ENCODE measurements at regions not wholly inside any gene's neighbourhood (a gene's known extent, or its start where the extent isn't known, plus 50 kb on each side); places are given as distances from the start of the nearest gene placed in this dataset.

DNA sequence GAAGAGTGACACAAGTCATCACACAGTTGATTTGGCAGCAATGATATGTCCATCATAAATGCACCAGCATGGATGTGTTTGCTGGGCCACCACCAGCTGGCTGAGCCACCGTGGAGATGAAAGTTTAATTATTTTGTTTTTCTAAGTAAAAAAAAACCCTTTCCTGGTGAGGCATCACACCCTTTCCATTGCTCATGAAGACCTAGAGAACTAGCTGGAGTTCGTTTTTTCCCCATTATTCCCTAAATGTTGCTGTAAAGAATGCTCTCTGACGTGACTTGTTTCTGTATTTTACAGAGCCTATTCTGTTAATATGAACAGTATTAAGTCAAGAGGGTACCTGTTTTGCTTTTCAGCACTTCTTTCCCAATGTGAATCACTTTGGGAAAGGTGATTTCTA, 257.9 kb downstream of the MSRB3 start:
- Mint-ChIP-seq H3K36me3 (peaks cover 21% of the 10 kb centered on the region), H3K27ac (peak overlapping the region; percentile 90), H3K27me3 (ENCODE audit: low read depth) (no peaks in the 10 kb centered on the region)

DNA sequence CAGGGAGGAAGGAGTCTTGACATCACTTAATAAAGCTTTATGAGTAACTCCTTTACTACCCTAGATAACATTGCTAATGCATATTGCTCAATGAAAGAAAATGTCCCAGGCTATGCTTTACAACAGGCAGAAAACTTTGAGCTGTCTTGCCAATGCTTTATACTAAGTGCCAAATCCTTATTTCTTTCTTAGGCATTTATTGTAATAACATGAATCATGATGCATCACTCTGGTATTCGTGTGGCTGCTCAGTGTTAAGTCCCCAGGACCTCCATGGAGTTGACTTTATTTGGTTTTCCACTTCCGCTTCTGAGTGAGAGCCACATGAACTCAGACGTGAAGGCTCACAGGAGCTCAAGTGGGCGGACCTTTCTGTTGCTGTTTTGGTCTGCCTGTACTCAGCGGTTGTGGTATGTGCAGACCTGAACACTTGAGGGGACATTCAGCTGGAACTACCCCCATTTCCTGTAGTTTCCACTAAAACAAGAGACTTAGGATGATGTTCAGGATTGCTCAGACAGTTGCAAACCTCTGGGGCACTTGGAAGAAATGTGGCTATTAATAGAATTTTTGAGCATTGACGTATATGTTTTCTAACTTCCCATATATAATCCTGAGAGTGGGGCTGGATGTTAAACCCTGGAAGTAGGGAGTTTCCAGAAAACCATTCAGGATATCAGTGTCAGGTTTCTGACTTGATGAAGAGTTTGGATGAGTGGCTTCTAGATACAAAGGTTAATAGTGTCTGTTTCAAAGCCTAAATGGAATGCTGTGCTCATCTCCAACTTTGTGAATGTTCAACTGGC, 258.6 kb downstream of the MSRB3 start:
- peaks cover 40% of the 10 kb centered on the region for H3K9me3 Mint-ChIP-seq
- no peak for DNase-seq (ENCODE audit: low spot score in 2 of 2, unreplicated experiment in 2 of 2)
- peaks cover 59% of the 10 kb centered on the region for H3K4me1 Mint-ChIP-seq
- no peaks in the 10 kb centered on the region for H3K27me3 Mint-ChIP-seq (ENCODE audit: low read depth)
- TF ChIP-seq, protein P1, sequence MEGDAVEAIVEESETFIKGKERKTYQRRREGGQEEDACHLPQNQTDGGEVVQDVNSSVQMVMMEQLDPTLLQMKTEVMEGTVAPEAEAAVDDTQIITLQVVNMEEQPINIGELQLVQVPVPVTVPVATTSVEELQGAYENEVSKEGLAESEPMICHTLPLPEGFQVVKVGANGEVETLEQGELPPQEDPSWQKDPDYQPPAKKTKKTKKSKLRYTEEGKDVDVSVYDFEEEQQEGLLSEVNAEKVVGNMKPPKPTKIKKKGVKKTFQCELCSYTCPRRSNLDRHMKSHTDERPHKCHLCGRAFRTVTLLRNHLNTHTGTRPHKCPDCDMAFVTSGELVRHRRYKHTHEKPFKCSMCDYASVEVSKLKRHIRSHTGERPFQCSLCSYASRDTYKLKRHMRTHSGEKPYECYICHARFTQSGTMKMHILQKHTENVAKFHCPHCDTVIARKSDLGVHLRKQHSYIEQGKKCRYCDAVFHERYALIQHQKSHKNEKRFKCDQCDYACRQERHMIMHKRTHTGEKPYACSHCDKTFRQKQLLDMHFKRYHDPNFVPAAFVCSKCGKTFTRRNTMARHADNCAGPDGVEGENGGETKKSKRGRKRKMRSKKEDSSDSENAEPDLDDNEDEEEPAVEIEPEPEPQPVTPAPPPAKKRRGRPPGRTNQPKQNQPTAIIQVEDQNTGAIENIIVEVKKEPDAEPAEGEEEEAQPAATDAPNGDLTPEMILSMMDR (IDR thresholded peaks at IDR 0.05; ENCODE audit: unreplicated experiment): no peak
- peaks cover 21% of the 10 kb centered on the region for H3K36me3 Mint-ChIP-seq
- H3K4me3 Mint-ChIP-seq: no peak overlapping the region
- H3K27ac Mint-ChIP-seq: peak overlapping the region; percentile 90

More for the DNA sequence above, 257.9 kb downstream of the MSRB3 start:
- H3K4me3 Mint-ChIP-seq: no peak overlapping the region
- peaks cover 64% of the 10 kb centered on the region for H3K4me1 Mint-ChIP-seq
- H3K9me3 Mint-ChIP-seq: peaks cover 36% of the 10 kb centered on the region
- no peak for DNase-seq (ENCODE audit: low spot score in 2 of 2, unreplicated experiment in 2 of 2)
- TF ChIP-seq, protein P1 (IDR thresholded peaks at IDR 0.05; ENCODE audit: unreplicated experiment): no peak

DNA sequence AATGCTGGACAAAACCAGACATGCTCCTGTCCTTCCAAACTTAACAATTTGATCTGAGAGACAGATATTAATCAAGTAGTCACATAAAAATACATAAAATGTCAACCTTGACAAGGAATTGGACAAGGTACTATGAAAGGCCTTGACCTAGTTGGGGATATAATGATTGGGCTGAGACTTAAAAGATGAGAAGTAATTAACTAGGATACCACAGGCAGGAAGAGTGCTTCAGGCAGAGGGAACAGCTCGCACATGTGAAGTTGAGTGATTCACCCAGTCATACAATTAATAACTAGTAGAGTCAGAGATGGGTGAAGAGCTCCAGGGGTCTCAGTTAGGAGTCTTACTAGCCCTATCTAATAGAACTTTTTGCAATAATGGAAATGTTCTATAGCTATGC, 259.5 kb downstream of the MSRB3 start:
- DNase-seq (ENCODE audit: low spot score in 2 of 2, unreplicated experiment in 2 of 2): no peak

DNA sequence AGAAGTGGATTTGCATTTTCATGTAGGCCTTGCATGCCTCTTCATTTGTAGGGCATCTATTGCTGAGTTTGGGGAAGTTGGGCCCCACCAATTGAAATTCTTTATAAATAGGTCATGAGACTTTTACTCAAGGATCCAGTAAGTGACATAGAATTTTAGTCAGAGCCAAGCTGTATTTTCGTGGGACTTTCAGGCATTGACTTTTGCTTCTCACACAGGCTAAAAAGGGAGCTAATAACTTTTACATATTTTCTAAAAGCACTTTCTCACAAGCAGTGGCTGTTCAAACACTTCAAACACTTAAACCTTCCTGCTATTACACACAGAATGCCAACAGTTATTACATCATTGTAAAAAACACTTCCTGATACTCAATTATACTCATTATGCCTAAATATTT, 260.5 kb downstream of the MSRB3 start:
- Mint-ChIP-seq H3K27ac (no peak overlapping the region), H3K36me3 (peaks cover 21% of the 10 kb centered on the region)

More for the DNA sequence above, 259.5 kb downstream of the MSRB3 start:
- TF ChIP-seq, protein P1 (IDR thresholded peaks at IDR 0.05; ENCODE audit: unreplicated experiment): no peak
- Mint-ChIP-seq H3K4me1 (peaks cover 50% of the 10 kb centered on the region), H3K9me3 (peaks cover 47% of the 10 kb centered on the region), H3K36me3 (peaks cover 21% of the 10 kb centered on the region), H3K27ac (peak overlapping the region; percentile 40), H3K27me3 (ENCODE audit: low read depth) (no peaks in the 10 kb centered on the region), H3K4me3 (no peak overlapping the region)

DNA sequence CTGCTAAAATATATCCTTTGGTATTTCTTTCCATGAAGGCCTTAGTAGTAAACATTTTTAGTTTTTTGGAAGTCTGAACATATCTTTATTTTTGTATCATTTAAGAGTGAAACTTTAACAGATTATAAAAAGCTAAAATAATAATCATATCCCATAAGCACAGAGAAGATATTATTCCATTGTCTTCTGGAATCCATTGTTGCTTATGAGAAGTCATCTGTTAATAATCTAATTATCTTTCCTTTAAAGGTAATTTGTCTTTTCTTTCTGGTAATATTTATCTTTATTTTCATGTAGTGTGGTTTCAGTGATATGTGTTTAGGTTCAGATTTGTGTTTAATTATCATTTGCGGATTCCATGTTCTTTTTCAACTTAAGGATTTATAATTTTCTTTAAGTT, 261.7 kb downstream of the MSRB3 start:
- no peak for DNase-seq (ENCODE audit: low spot score in 2 of 2, unreplicated experiment in 2 of 2)

More for the DNA sequence above, 260.5 kb downstream of the MSRB3 start:
- no peak overlapping the region for H3K4me3 Mint-ChIP-seq
- peaks cover 40% of the 10 kb centered on the region for H3K4me1 Mint-ChIP-seq
- DNase-seq (ENCODE audit: low spot score in 2 of 2, unreplicated experiment in 2 of 2): no peak
- TF ChIP-seq, protein P1 (IDR thresholded peaks at IDR 0.05; ENCODE audit: unreplicated experiment): no peak
- peaks cover 49% of the 10 kb centered on the region for H3K9me3 Mint-ChIP-seq
- H3K27me3 Mint-ChIP-seq (ENCODE audit: low read depth): no peaks in the 10 kb centered on the region

More for the DNA sequence above, 261.7 kb downstream of the MSRB3 start:
- Mint-ChIP-seq H3K4me1 (peaks cover 29% of the 10 kb centered on the region), H3K4me3 (no peak overlapping the region), H3K27me3 (ENCODE audit: low read depth) (no peaks in the 10 kb centered on the region), H3K36me3 (peaks cover 21% of the 10 kb centered on the region), H3K27ac (no peak overlapping the region), H3K9me3 (peaks cover 49% of the 10 kb centered on the region)
- TF ChIP-seq, protein P1 (IDR thresholded peaks at IDR 0.05; ENCODE audit: unreplicated experiment): no peak

Measured in mesothelial cell of epicardium (in vitro differentiated cells).